HepG2 (cell line): ENCODE measurements at regions not wholly inside any gene's neighbourhood (a gene's known extent, or its start where the extent isn't known, plus 50 kb on each side); places are given as distances from the start of the nearest gene placed in this dataset.

Experiments used
- ARNTL ChIP-seq: sonication (generic); formaldehyde crosslinking; IDR thresholded peaks from 2 replicates; pipeline ENCODE4 v1.4.0; 2020; ENCODE audit warnings: mild to moderate bottlenecking, missing genetic modification reagents
- BCL3 ChIP-seq: sonication (generic); formaldehyde crosslinking; IDR thresholded peaks from 2 replicates; pipeline ENCODE4 v1.5.1; 2020; ENCODE audit warnings: mild to moderate bottlenecking, missing genetic modification reagents, moderate library complexity
- DNMT1 ChIP-seq: sonication (generic); formaldehyde crosslinking; IDR thresholded peaks from 2 replicates; pipeline ENCODE4 v1.5.1; 2020; ENCODE audit warnings: mild to moderate bottlenecking, missing genetic modification reagents
- FOXM1 ChIP-seq: sonication (generic); formaldehyde crosslinking; IDR thresholded peaks from 2 replicates; pipeline ENCODE4 v1.5.0; 2020; ENCODE audit warnings: missing genetic modification reagents
- GRHL1 ChIP-seq: sonication (generic); formaldehyde crosslinking; conservative IDR thresholded peaks from 2 replicates; pipeline ENCODE4 v1.8.0; 2022; ENCODE audit warnings: missing genetic modification reagents
- HOXA5 ChIP-seq: sonication (generic); formaldehyde crosslinking; IDR thresholded peaks from 2 replicates; pipeline ENCODE4 v1.4.0; 2020; ENCODE audit warnings: missing genetic modification reagents
- MED1 ChIP-seq: sonication (generic); formaldehyde crosslinking; IDR thresholded peaks from 2 replicates; pipeline ENCODE4 v1.4.0; 2020; ENCODE audit warnings: missing genetic modification reagents
- NFE2 ChIP-seq: sonication (generic); formaldehyde crosslinking; IDR thresholded peaks from 2 replicates; pipeline ENCODE4 v1.4.0; 2020; ENCODE audit warnings: missing genetic modification reagents
- NFKBIZ ChIP-seq: IDR thresholded peaks from 2 replicates; pipeline ENCODE4 v1.6.1; 2018; ENCODE audit warnings: missing genetic modification reagents, missing compliant biosample characterization
- SSRP1 ChIP-seq: IDR thresholded peaks from 2 replicates; pipeline ENCODE4 v1.6.1; 2016; ENCODE audit warnings: control low read depth
- STAG1 ChIP-seq: sonication (generic); formaldehyde crosslinking; IDR thresholded peaks from 2 replicates; pipeline ENCODE4 v1.4.0; 2020; ENCODE audit warnings: missing genetic modification reagents
- TFE3 ChIP-seq: IDR thresholded peaks from 2 replicates; pipeline ENCODE4 v1.6.1; 2016
- TSC22D2 ChIP-seq: sonication (generic); formaldehyde crosslinking; IDR thresholded peaks from 2 replicates; pipeline ENCODE4 v1.5.1; 2020; ENCODE audit warnings: missing genetic modification reagents, mild to moderate bottlenecking, borderline replicate concordance
- ZBTB7A ChIP-seq: sonication (generic); formaldehyde crosslinking; IDR thresholded peaks from 2 replicates; pipeline ENCODE4 v1.8.0; 2022; ENCODE audit warnings: mild to moderate bottlenecking, missing genetic modification reagents
- ZNF234 ChIP-seq: sonication (generic); formaldehyde crosslinking; conservative IDR thresholded peaks from 2 replicates; pipeline ENCODE4 v1.5.1; 2020; ENCODE audit warnings: mild to moderate bottlenecking, missing genetic modification reagents
- ZNF292 ChIP-seq: sonication (generic); formaldehyde crosslinking; IDR thresholded peaks from 2 replicates; pipeline ENCODE4 v1.8.1; 2022; ENCODE audit warnings: mild to moderate bottlenecking, low read depth, missing genetic modification reagents, borderline replicate concordance
- ZNF552 ChIP-seq: sonication (generic); formaldehyde crosslinking; IDR thresholded peaks from 2 replicates; pipeline ENCODE4 v1.9.0; 2022; ENCODE audit warnings: missing genetic modification reagents, mild to moderate bottlenecking, borderline replicate concordance
- ZNF598 ChIP-seq: sonication (generic); formaldehyde crosslinking; IDR thresholded peaks from 2 replicates; pipeline ENCODE4 v1.5.1; 2020; ENCODE audit warnings: mild to moderate bottlenecking, missing genetic modification reagents, borderline replicate concordance
- ZNF839 ChIP-seq: sonication (generic); formaldehyde crosslinking; IDR thresholded peaks from 2 replicates; pipeline ENCODE4 v1.4.0; 2020; ENCODE audit warnings: missing genetic modification reagents, mild to moderate bottlenecking, borderline replicate concordance
- TF ChIP-seq, protein P1 (sequence below): sonication (generic); formaldehyde crosslinking; IDR thresholded peaks from 2 replicates; pipeline ENCODE4 v1.4.0; 2020; ENCODE audit warnings: missing genetic modification reagents

GRCh38 chr15:100715571-100716455 lies 113.4 kb downstream of the ASB7 start (continued):
- no peak for TF ChIP-seq GRHL1
- TF ChIP-seq DNMT1: no peak
- no peak; the same call in 1 of the 2 replicates for TF ChIP-seq TSC22D2
- no peak for TF ChIP-seq ZNF234 (CRISPR knock-in tag)
- peak; percentile 77; the same call in 1 of the 2 replicates for TF ChIP-seq ZNF292 (CRISPR knock-in tag)
- TF ChIP-seq NFE2 (CRISPR knock-in tag): no peak
- TF ChIP-seq ZNF552 (CRISPR knock-in tag): no peak
- peak; percentile 70 for TF ChIP-seq MED1 (CRISPR knock-in tag)
- no peak for TF ChIP-seq FOXM1 (CRISPR knock-in tag)
- peak; percentile 92 for TF ChIP-seq HOXA5
- 0 out of 2 replicates have a peak, but pooled peaks have one; percentile 56 for TF ChIP-seq NFKBIZ
- TF ChIP-seq TFE3 (CRISPR knock-in tag): peak; percentile 63
- TF ChIP-seq STAG1 (CRISPR knock-in tag): no peak; the same call in 1 of the 2 replicates
- no peak for TF ChIP-seq ZNF839 (CRISPR knock-in tag)
- peak; percentile 55; the same call in 1 of the 2 replicates for TF ChIP-seq ARNTL (CRISPR knock-in tag)
- TF ChIP-seq ZNF598 (CRISPR knock-in tag): no peak
- TF ChIP-seq, protein P1, sequence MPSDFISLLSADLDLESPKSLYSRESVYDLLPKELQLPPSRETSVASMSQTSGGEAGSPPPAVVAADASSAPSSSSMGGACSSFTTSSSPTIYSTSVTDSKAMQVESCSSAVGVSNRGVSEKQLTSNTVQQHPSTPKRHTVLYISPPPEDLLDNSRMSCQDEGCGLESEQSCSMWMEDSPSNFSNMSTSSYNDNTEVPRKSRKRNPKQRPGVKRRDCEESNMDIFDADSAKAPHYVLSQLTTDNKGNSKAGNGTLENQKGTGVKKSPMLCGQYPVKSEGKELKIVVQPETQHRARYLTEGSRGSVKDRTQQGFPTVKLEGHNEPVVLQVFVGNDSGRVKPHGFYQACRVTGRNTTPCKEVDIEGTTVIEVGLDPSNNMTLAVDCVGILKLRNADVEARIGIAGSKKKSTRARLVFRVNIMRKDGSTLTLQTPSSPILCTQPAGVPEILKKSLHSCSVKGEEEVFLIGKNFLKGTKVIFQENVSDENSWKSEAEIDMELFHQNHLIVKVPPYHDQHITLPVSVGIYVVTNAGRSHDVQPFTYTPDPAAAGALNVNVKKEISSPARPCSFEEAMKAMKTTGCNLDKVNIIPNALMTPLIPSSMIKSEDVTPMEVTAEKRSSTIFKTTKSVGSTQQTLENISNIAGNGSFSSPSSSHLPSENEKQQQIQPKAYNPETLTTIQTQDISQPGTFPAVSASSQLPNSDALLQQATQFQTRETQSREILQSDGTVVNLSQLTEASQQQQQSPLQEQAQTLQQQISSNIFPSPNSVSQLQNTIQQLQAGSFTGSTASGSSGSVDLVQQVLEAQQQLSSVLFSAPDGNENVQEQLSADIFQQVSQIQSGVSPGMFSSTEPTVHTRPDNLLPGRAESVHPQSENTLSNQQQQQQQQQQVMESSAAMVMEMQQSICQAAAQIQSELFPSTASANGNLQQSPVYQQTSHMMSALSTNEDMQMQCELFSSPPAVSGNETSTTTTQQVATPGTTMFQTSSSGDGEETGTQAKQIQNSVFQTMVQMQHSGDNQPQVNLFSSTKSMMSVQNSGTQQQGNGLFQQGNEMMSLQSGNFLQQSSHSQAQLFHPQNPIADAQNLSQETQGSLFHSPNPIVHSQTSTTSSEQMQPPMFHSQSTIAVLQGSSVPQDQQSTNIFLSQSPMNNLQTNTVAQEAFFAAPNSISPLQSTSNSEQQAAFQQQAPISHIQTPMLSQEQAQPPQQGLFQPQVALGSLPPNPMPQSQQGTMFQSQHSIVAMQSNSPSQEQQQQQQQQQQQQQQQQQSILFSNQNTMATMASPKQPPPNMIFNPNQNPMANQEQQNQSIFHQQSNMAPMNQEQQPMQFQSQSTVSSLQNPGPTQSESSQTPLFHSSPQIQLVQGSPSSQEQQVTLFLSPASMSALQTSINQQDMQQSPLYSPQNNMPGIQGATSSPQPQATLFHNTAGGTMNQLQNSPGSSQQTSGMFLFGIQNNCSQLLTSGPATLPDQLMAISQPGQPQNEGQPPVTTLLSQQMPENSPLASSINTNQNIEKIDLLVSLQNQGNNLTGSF (CRISPR knock-in tag): no peak
- TF ChIP-seq ZBTB7A (CRISPR knock-in tag): 0 out of 2 replicates have a peak, but pooled peaks have one; percentile 17
- TF ChIP-seq BCL3 (CRISPR knock-in tag): 0 out of 2 replicates have a peak, but pooled peaks have one; percentile 45
- no peak for TF ChIP-seq SSRP1
